SU-DHL-6 (cell line): ENCODE measurements at regions not wholly inside any gene's neighbourhood (a gene's known extent, or its start where the extent isn't known, plus 50 kb on each side); places are given as distances from the start of the nearest gene placed in this dataset.

Experiments used
- H2AFZ ChIP-seq: fragments of 200-600 bp; sonication (generic); 2 replicates; pipeline ENCODE4 v1.6.1; 2014; ENCODE audit warnings: low read depth, mild to moderate bottlenecking, moderate library complexity, mixed read lengths, antibody characterized with exemption, low read length; ENCODE audit not compliant: severe bottlenecking
- H3F3A ChIP-seq: fragments of 200-600 bp; shearing (Covaris generic); 2 replicates; pipeline ENCODE4 v1.6.0; 2016; ENCODE audit warnings: antibody characterized with exemption, mild to moderate bottlenecking; ENCODE audit not compliant: insufficient read depth
- H3K27ac ChIP-seq: fragments of 200-600 bp; sonication (generic); 2 replicates; pipeline ENCODE4 v1.5.1; 2016; ENCODE audit warnings: low read depth, mild to moderate bottlenecking, low read length, moderate library complexity, mixed read lengths
- H3K27me3 ChIP-seq: fragments of 200-600 bp; sonication (generic), shearing (Covaris generic); 2 replicates; pipeline ENCODE4 v1.6.0; 2014; ENCODE audit warnings: mild to moderate bottlenecking, low read length
- H3K36me3 ChIP-seq: fragments of 200-600 bp; sonication (generic); 2 replicates; pipeline ENCODE4 v1.6.1; 2014; ENCODE audit warnings: mild to moderate bottlenecking, low read length, mixed read lengths
- H3K4me2 ChIP-seq: fragments of 300-600, 200-600 bp; shearing (Covaris generic), sonication (generic); 2 replicates; pipeline ENCODE4 v1.6.0; 2014; ENCODE audit warnings: low read length, low read depth, mild to moderate bottlenecking; ENCODE audit not compliant: poor library complexity, severe bottlenecking
- H3K4me3 ChIP-seq: fragments of 200-600 bp; sonication (generic); 2 replicates; pipeline ENCODE4 v1.5.1; 2014; ENCODE audit warnings: antibody characterized with exemption, low read length, mild to moderate bottlenecking, mixed read lengths; ENCODE audit not compliant: insufficient read depth, poor library complexity, severe bottlenecking
- H3K79me2 ChIP-seq: fragments of 200-600 bp; sonication (generic); 2 replicates; pipeline ENCODE4 v1.6.1; 2014; ENCODE audit warnings: mild to moderate bottlenecking, low read length, moderate library complexity; ENCODE audit not compliant: insufficient read depth
- H3K9ac ChIP-seq: fragments of 200-600 bp; sonication (generic); 2 replicates; pipeline ENCODE4 v1.7.0; 2014; ENCODE audit warnings: mild to moderate bottlenecking, low read length
- H3K9me2 ChIP-seq: fragments of 200-600 bp; sonication (generic); replicated peaks from 2 replicates; pipeline ENCODE4 v1.6.1; 2014; ENCODE audit warnings: low read length; ENCODE audit not compliant: insufficient read depth
- H3K9me3 ChIP-seq: fragments of 200-600 bp; sonication (generic); 2 replicates; pipeline ENCODE4 v1.6.1; 2014; ENCODE audit warnings: low read length, mixed read lengths; ENCODE audit not compliant: insufficient read depth
- H4K20me1 ChIP-seq: fragments of 200-600 bp; sonication (generic); 2 replicates; pipeline ENCODE4 v1.6.1; 2014; ENCODE audit warnings: low read depth, mild to moderate bottlenecking, antibody characterized with exemption, low read length, moderate library complexity, mixed read lengths
- CTCF ChIP-seq: fragments of 200-600 bp; sonication (generic); IDR thresholded peaks from one replicate; pipeline ENCODE4 v1.5.1; 2017; ENCODE audit warnings: antibody characterized with exemption, mild to moderate bottlenecking, low read length, moderate library complexity; ENCODE audit not compliant: insufficient read depth, poor library complexity, severe bottlenecking
- EZH2phosphoT487 ChIP-seq: fragments of 200-600 bp; sonication (generic), shearing (Covaris generic); conservative IDR thresholded peaks from 2 replicates; pipeline ENCODE4 v1.6.1; 2018; ENCODE audit warnings: mild to moderate bottlenecking, antibody characterized with exemption, low read length, moderate library complexity, mixed read lengths

GRCh38 chr17:36721560-36722120 lies 120.3 kb downstream of the MRM1 start:
- 0 out of 2 replicates have a peak overlapping the region, but pooled peaks have one; percentile 37 for H3K9ac ChIP-seq
- H3K9me3 ChIP-seq = no peaks in the 10 kb centered on the region
- no peaks in the 10 kb centered on the region for H3K27me3 ChIP-seq
- H3K4me2 ChIP-seq = peak overlapping the region; percentile 46
- H3K9me2 ChIP-seq = no peaks in the 10 kb centered on the region
- H3F3A ChIP-seq = no peaks in the 10 kb centered on the region
- no peak overlapping the region for H3K27ac ChIP-seq
- H2AFZ ChIP-seq = peak overlapping the region; percentile 61
- TF ChIP-seq EZH2phosphoT487 (no peak), CTCF (no peak)
- H3K4me3 ChIP-seq = no peak overlapping the region
- H3K79me2 ChIP-seq = no peaks in the 10 kb centered on the region
- H3K36me3 ChIP-seq = no peaks in the 10 kb centered on the region
- H4K20me1 ChIP-seq = no peaks in the 10 kb centered on the region

- H3K9me3 ChIP-seq = no peaks in the 10 kb centered on the region
- TF ChIP-seq CTCF (no peak), EZH2phosphoT487 (no peak)
- H3K36me3 ChIP-seq = no peaks in the 10 kb centered on the region
- peak overlapping the region; percentile 37; the same call in 1 of the 2 replicates for H3K9ac ChIP-seq
- no peaks in the 10 kb centered on the region for H3K9me2 ChIP-seq
- no peaks in the 10 kb centered on the region for H4K20me1 ChIP-seq
- H3K79me2 ChIP-seq = no peaks in the 10 kb centered on the region
- H3K4me3 ChIP-seq = peak overlapping the region; percentile 31
- H3K27ac ChIP-seq = no peak overlapping the region
- H3F3A ChIP-seq = no peaks in the 10 kb centered on the region
- H3K4me2 ChIP-seq = peak overlapping the region; percentile 46
- H3K27me3 ChIP-seq = no peaks in the 10 kb centered on the region
- H2AFZ ChIP-seq = peak overlapping the region; percentile 61
These were observed 120.9 kb downstream of the MRM1 start for GRCh38 chr17:36722121-36722902.

GRCh38 chr17:36722903-36723263 lies 121.5 kb downstream of the MRM1 start:
- no peak overlapping the region for H3K4me3 ChIP-seq
- H4K20me1 ChIP-seq = no peaks in the 10 kb centered on the region
- no peak overlapping the region for H2AFZ ChIP-seq
- no peaks in the 10 kb centered on the region for H3K36me3 ChIP-seq
- no peaks in the 10 kb centered on the region for H3K79me2 ChIP-seq
- H3K27ac ChIP-seq = no peak overlapping the region
- no peaks in the 10 kb centered on the region for H3F3A ChIP-seq
- H3K9me3 ChIP-seq = no peaks in the 10 kb centered on the region
- no peak overlapping the region for H3K9ac ChIP-seq
- TF ChIP-seq CTCF = no peak
- no peak for TF ChIP-seq EZH2phosphoT487
- H3K9me2 ChIP-seq = no peaks in the 10 kb centered on the region
- H3K27me3 ChIP-seq = no peaks in the 10 kb centered on the region
- no peak overlapping the region for H3K4me2 ChIP-seq
